ENCODE measurements at regions not wholly inside any gene's neighbourhood (a gene's known extent, or its start where the extent isn't known, plus 50 kb on each side); places are given as distances from the start of the nearest gene placed in this dataset.

GRCh38 chr2:203629699-203630098 lies 76.7 kb upstream of the CD28 start:
- TF ChIP-seq POLR2A (IDR thresholded peaks at IDR 0.05) = no peak
- TF ChIP-seq, protein P1, sequence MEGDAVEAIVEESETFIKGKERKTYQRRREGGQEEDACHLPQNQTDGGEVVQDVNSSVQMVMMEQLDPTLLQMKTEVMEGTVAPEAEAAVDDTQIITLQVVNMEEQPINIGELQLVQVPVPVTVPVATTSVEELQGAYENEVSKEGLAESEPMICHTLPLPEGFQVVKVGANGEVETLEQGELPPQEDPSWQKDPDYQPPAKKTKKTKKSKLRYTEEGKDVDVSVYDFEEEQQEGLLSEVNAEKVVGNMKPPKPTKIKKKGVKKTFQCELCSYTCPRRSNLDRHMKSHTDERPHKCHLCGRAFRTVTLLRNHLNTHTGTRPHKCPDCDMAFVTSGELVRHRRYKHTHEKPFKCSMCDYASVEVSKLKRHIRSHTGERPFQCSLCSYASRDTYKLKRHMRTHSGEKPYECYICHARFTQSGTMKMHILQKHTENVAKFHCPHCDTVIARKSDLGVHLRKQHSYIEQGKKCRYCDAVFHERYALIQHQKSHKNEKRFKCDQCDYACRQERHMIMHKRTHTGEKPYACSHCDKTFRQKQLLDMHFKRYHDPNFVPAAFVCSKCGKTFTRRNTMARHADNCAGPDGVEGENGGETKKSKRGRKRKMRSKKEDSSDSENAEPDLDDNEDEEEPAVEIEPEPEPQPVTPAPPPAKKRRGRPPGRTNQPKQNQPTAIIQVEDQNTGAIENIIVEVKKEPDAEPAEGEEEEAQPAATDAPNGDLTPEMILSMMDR (IDR thresholded peaks at IDR 0.05) = no peak

All from ovary (tissue), 3 donors.